Lung (tissue), 11 donors: ENCODE measurements at regions not wholly inside any gene's neighbourhood (a gene's known extent, or its start where the extent isn't known, plus 50 kb on each side); places are given as distances from the start of the nearest gene placed in this dataset.
A peak's percentile ranks its signal among the peaks of the same experiment; 100 is the strongest.

Experiments used
- ATAC-seq: fragments of 200-7000 bp; cut with Tn5 transposase; one replicate; pipeline ENCODE4 v1.9.1; 2020; ENCODE audit warnings: moderate number of reproducible peaks; ENCODE audit not compliant: insufficient read depth, low FRiP score
- DNase-seq, 3 donors: peaks; one replicate each; pipeline ENCODE4 v3.0.0-alpha.2; 2013 to 2017
- H3K27ac ChIP-seq, 2 donors: one replicate each; pipeline ENCODE4 v1.5.1; 2013; ENCODE audit warnings: mild to moderate bottlenecking in 2 of 2, moderate library complexity in 2 of 2, control low read depth in 1 of 2, inconsistent platforms in 1 of 2, low read depth in 1 of 2, low read length in 1 of 2
- H3K27me3 ChIP-seq, 3 donors: one replicate each; pipeline ENCODE4 v1.5.1; 2013; ENCODE audit warnings: low read length in 2 of 3; ENCODE audit not compliant: control insufficient read depth in 3 of 3, insufficient read depth in 3 of 3
- H3K36me3 ChIP-seq, 4 donors: one replicate each; pipeline ENCODE4 v1.5.1; 2013; ENCODE audit warnings: low read length in 4 of 4, mild to moderate bottlenecking in 1 of 4, moderate library complexity in 1 of 4; ENCODE audit not compliant: control insufficient read depth in 4 of 4, insufficient read depth in 4 of 4
- H3K4me1 ChIP-seq, 5 donors: one replicate each; pipeline ENCODE4 v1.5.1; 2013; ENCODE audit warnings: low read length in 5 of 5, mild to moderate bottlenecking in 2 of 5, moderate library complexity in 1 of 5; ENCODE audit not compliant: control insufficient read depth in 5 of 5, insufficient read depth in 5 of 5
- H3K4me3 ChIP-seq: one replicate; pipeline ENCODE4 v1.5.1; 2013; ENCODE audit warnings: mild to moderate bottlenecking, control low read depth, moderate library complexity
- H3K9ac ChIP-seq, 2 donors: one replicate each; pipeline ENCODE4 v1.5.1; 2013; ENCODE audit warnings: low read length in 2 of 2, control low read depth in 1 of 2; ENCODE audit not compliant: insufficient read depth in 1 of 2
- H3K9me3 ChIP-seq, 4 donors: one replicate each; pipeline ENCODE4 v1.5.1; 2013; ENCODE audit warnings: low read length in 3 of 4, mild to moderate bottlenecking in 1 of 4, moderate library complexity in 1 of 4; ENCODE audit not compliant: control insufficient read depth in 4 of 4, insufficient read depth in 3 of 4
- CTCF ChIP-seq: IDR thresholded peaks from 2 replicates; pipeline ENCODE4 v1.5.1; 2012; ENCODE audit warnings: mild to moderate bottlenecking; ENCODE audit errors: control extremely low read depth, extremely low read depth
- WGBS, 2 donors: extraction: QIAGEN DNeasy Blood & Tissue Kit; methylation state at CpG; one replicate each; pipeline ENCODE4 v1.1.7; 2013; 5-methylcytosine and 5-hydroxymethylcytosine counted together
- donor health status: control.
- donor health status: control.
- donor health status: Bipolar disorder and iron deficiency.
- donor health status: healthy.
- donor health status: DM: yes; HTN: yes; CAD: no.

GRCh38 chr4:149055624-149056023 lies 613.4 kb upstream of the NR3C2 start:
- no peaks in the 10 kb centered on the region for H3K27me3 ChIP-seq
- H3K9ac ChIP-seq: no peak overlapping the region
- no peaks in the 10 kb centered on the region for H3K9me3 ChIP-seq
- H3K4me1 ChIP-seq: peaks cover 0 to 7% (median 0%) of the 10 kb centered on the region in 5 donors
- H3K36me3 ChIP-seq: no peaks in the 10 kb centered on the region
- WGBS, 2 donors: 59 to 60% methylated on average over 1 of the region's 1 CpG
- ATAC-seq (no peak), DNase-seq (peak in 2 of 3 donors; percentile 16 to 32)
- no peak overlapping the region for H3K27ac ChIP-seq
- H3K4me3 ChIP-seq: no peak overlapping the region
- no peak for TF ChIP-seq CTCF

GRCh38 chr4:149050840-149051239 lies 608.6 kb upstream of the NR3C2 start:
- Histone ChIP-seq H3K4me3 (no peak overlapping the region), H3K27me3 (no peaks in the 10 kb centered on the region), H3K9me3 (no peaks in the 10 kb centered on the region), H3K27ac (no peak overlapping the region), H3K4me1 (peaks cover 0 to 2% (median 0%) of the 10 kb centered on the region in 5 donors), H3K9ac (no peak overlapping the region), H3K36me3 (no peaks in the 10 kb centered on the region)
- TF ChIP-seq CTCF: no peak
- DNase-seq (no peak), ATAC-seq (no peak)
- WGBS, 2 donors: 89 to 93% methylated on average over 5 of the region's 5 CpGs

- Histone ChIP-seq H3K36me3 (no peaks in the 10 kb centered on the region), H3K9ac (no peak overlapping the region), H3K9me3 (peaks cover 0 to 6% (median 0%) of the 10 kb centered on the region in 4 donors), H3K4me3 (no peak overlapping the region), H3K27ac (no peak overlapping the region), H3K27me3 (no peaks in the 10 kb centered on the region), H3K4me1 (no peaks in the 10 kb centered on the region)
- TF ChIP-seq CTCF: no peak
- ATAC-seq (no peak), DNase-seq (no peak)
- 86 to 91% methylated on average over 3 of the region's 3 CpGs for WGBS, 2 donors
Observed at GRCh38 chr4:149048451-149049143, 606.4 kb upstream of the NR3C2 start.

GRCh38 chr4:149047368-149047767 lies 605.2 kb upstream of the NR3C2 start:
- Histone ChIP-seq H3K4me3 (no peak overlapping the region), H3K36me3 (no peaks in the 10 kb centered on the region), H3K27me3 (no peaks in the 10 kb centered on the region), H3K4me1 (no peaks in the 10 kb centered on the region), H3K9ac (no peak overlapping the region), H3K27ac (no peak overlapping the region), H3K9me3 (peaks cover 0 to 8% (median 0%) of the 10 kb centered on the region in 4 donors)
- TF ChIP-seq CTCF: no peak
- ATAC-seq (no peak), DNase-seq (no peak)
- 94 to 96% methylated on average over 2 of the region's 2 CpGs for WGBS, 2 donors
